H1 (cell line): ENCODE measurements at regions not wholly inside any gene's neighbourhood (a gene's known extent, or its start where the extent isn't known, plus 50 kb on each side); places are given as distances from the start of the nearest gene placed in this dataset.

ENCODE experiments used
- CTCF ChIA-PET: fragments of 300-600 bp; sonication (Branson Sonifier 250); formaldehyde crosslinking; loops from one replicate; lab custom pipeline; 2021; ENCODE audit not compliant: partially characterized antibody; lab: Charles Lee
- POLR2A ChIA-PET: fragments of 300-600 bp; sonication (Branson Sonifier 250); formaldehyde crosslinking; loops from one replicate; lab custom pipeline; 2021; ENCODE audit warnings: inconsistent platforms; ENCODE audit not compliant: partially characterized antibody; lab: Charles Lee
- DNase-seq, 2 experiments: peaks; one replicate each; pipeline versions ENCODE4 v3.0.0 to v3.0.0-alpha.2; 2010 to 2022; ENCODE audit warnings: low spot score in 2 of 2, low read depth in 1 of 2, mixed read lengths in 1 of 2
- FAIRE-seq: peaks from 2 replicates; lab custom pipeline; 2011; peaks lifted over from hg19 to GRCh38; lab: Jason Lieb, UNC
- H2AFZ ChIP-seq: 2 replicates; pipeline ENCODE4 v1.8.1; 2012; ENCODE audit warnings: low read length, inconsistent platforms
- H2AK5ac ChIP-seq: 2 replicates; pipeline ENCODE4 v1.6.1; 2013; ENCODE audit warnings: low read depth, low read length
- H2BK120ac ChIP-seq: replicated peaks from 2 replicates; pipeline ENCODE3; 2013; ENCODE audit warnings: low read depth, low read length, inconsistent platforms
- H2BK12ac ChIP-seq: 2 replicates; pipeline ENCODE4 v1.6.1; 2013; ENCODE audit warnings: low read depth, low read length
- H2BK15ac ChIP-seq: 2 replicates; pipeline ENCODE4 v1.6.1; 2013; ENCODE audit warnings: low read length
- H2BK20ac ChIP-seq: 2 replicates; pipeline ENCODE4 v1.6.1; 2013; ENCODE audit warnings: low read length
- H2BK5ac ChIP-seq: 2 replicates; pipeline ENCODE4 v1.6.1; 2013; ENCODE audit warnings: low read depth, low read length
- H3K14ac ChIP-seq: 2 replicates; pipeline ENCODE4 v1.6.1; 2013; ENCODE audit warnings: inconsistent platforms; ENCODE audit not compliant: insufficient read length
- H3K18ac ChIP-seq: 2 replicates; pipeline ENCODE4 v1.6.1; 2013; ENCODE audit warnings: low read length; ENCODE audit errors: extremely low read depth
- H3K23ac ChIP-seq: 2 replicates; pipeline ENCODE4 v1.6.1; 2013; ENCODE audit warnings: inconsistent platforms; ENCODE audit not compliant: insufficient read length
- H3K23me2 ChIP-seq: 2 replicates; pipeline ENCODE4 v1.6.1; 2013; ENCODE audit warnings: low read depth, low read length
- H3K27ac ChIP-seq: 2 replicates; pipeline ENCODE4 v1.6.1; 2011; ENCODE audit warnings: low read depth, low read length, inconsistent platforms
- H3K27me3 ChIP-seq, 4 experiments: replicated peaks in 1 of 4; 1 replicate in 1 of 4; 2 replicates in 3 of 4; pipeline versions ENCODE4 v1.6.1 to v1.8.1; 2011 to 2013; ENCODE audit warnings: low read length in 3 of 4, mild to moderate bottlenecking in 3 of 4, inconsistent platforms in 2 of 4, mixed read lengths in 2 of 4, moderate library complexity in 1 of 4; ENCODE audit not compliant: control insufficient read depth in 3 of 4, insufficient read depth in 3 of 4; ENCODE audit errors: extremely low read depth in 1 of 4
- H3K36me3 ChIP-seq, 4 experiments: 2 replicates each; pipeline versions ENCODE4 v1.6.1 to v1.8.1; 2011 to 2013; ENCODE audit warnings: mild to moderate bottlenecking in 4 of 4, low read length in 3 of 4, moderate library complexity in 2 of 4, control low read depth in 1 of 4, inconsistent platforms in 1 of 4; ENCODE audit not compliant: insufficient read depth in 4 of 4, control insufficient read depth in 2 of 4
- H3K4ac ChIP-seq: replicated peaks from 2 replicates; pipeline ENCODE3; 2013; ENCODE audit warnings: low read length, low read depth, mixed read lengths, inconsistent platforms; ENCODE audit not compliant: insufficient read length
- H3K4me1 ChIP-seq, 4 experiments: replicated peaks in 1 of 4; 1 replicate in 1 of 4; 2 replicates in 3 of 4; pipeline versions ENCODE4 v1.6.1 to v1.8.1; 2011 to 2013; ENCODE audit warnings: low read length in 3 of 4, inconsistent platforms in 2 of 4, mixed read lengths in 1 of 4; ENCODE audit not compliant: insufficient read depth in 4 of 4, control insufficient read depth in 3 of 4
- H3K4me2 ChIP-seq, 2 experiments: 2 replicates each; pipeline versions ENCODE4 v1.6.1 to v1.8.1; 2011 to 2013; ENCODE audit warnings: low read depth in 2 of 2, low read length in 2 of 2, control low read depth in 1 of 2, inconsistent platforms in 1 of 2, mild to moderate bottlenecking in 1 of 2; ENCODE audit not compliant: insufficient read depth in 1 of 2
- H3K4me3 ChIP-seq, 4 experiments: fragments of 200-600, 300-600 bp in 1 of 4; sonication (generic), shearing (Covaris generic), sonication (Bioruptor Twin) in 1 of 4; 2 replicates each; pipeline versions ENCODE4 v1.5.1 to v1.8.1; 2011 to 2016; ENCODE audit warnings: low read length in 4 of 4, low read depth in 3 of 4, control low read depth in 2 of 4, inconsistent platforms in 2 of 4, mild to moderate bottlenecking in 2 of 4, mixed read lengths in 1 of 4, moderate library complexity in 1 of 4; ENCODE audit not compliant: insufficient read depth in 2 of 4; ENCODE audit errors: extremely low read depth in 1 of 4
- H3K56ac ChIP-seq: replicated peaks from 2 replicates; pipeline ENCODE3; 2013; ENCODE audit warnings: low read depth, mild to moderate bottlenecking, mixed read lengths, low read length, inconsistent platforms; ENCODE audit not compliant: insufficient read length
- H3K79me1 ChIP-seq: 2 replicates; pipeline ENCODE4 v1.6.1; 2013; ENCODE audit warnings: low read depth, low read length, control low read depth
- H3K79me2 ChIP-seq, 2 experiments: 2 replicates each; pipeline versions ENCODE4 v1.6.1 to v1.8.1; 2012 to 2013; ENCODE audit warnings: low read length in 2 of 2, mild to moderate bottlenecking in 2 of 2, inconsistent platforms in 1 of 2; ENCODE audit not compliant: insufficient read depth in 2 of 2, control insufficient read depth in 1 of 2
- H3K9ac ChIP-seq, 4 experiments: replicated peaks in 1 of 4; 1 replicate in 1 of 4; 2 replicates in 3 of 4; pipeline versions ENCODE4 v1.6.1 to v1.8.1; 2011 to 2013; ENCODE audit warnings: low read depth in 3 of 4, low read length in 3 of 4, control low read depth in 2 of 4, mild to moderate bottlenecking in 2 of 4, moderate library complexity in 2 of 4, inconsistent platforms in 1 of 4; ENCODE audit errors: extremely low read depth in 1 of 4
- H3K9me3 ChIP-seq, 2 experiments: 2 replicates each; pipeline versions ENCODE4 v1.6.1 to v1.8.1; 2012 to 2013; ENCODE audit warnings: mild to moderate bottlenecking in 2 of 2, moderate library complexity in 2 of 2, control low read depth in 1 of 2, inconsistent platforms in 1 of 2, low read depth in 1 of 2, low read length in 1 of 2, mixed read lengths in 1 of 2; ENCODE audit not compliant: insufficient read depth in 2 of 2
- H4K20me1 ChIP-seq, 2 experiments: replicated peaks in 1 of 2; 2 replicates each; pipeline versions ENCODE3 to v1.8.1; 2011 to 2013; ENCODE audit warnings: inconsistent platforms in 2 of 2, low read length in 2 of 2, mild to moderate bottlenecking in 1 of 2; ENCODE audit not compliant: insufficient read depth in 2 of 2, control insufficient read depth in 1 of 2
- H4K5ac ChIP-seq: 2 replicates; pipeline ENCODE4 v1.6.1; 2013; ENCODE audit warnings: low read length, low read depth, mixed read lengths, inconsistent platforms; ENCODE audit not compliant: insufficient read length
- H4K8ac ChIP-seq: 2 replicates; pipeline ENCODE4 v1.8.0; 2013; ENCODE audit warnings: mild to moderate bottlenecking, moderate library complexity, low read length, inconsistent platforms; ENCODE audit not compliant: insufficient read depth; ENCODE audit errors: extremely low read depth
- H4K91ac ChIP-seq: replicated peaks from 2 replicates; pipeline ENCODE3; 2013; ENCODE audit warnings: low read length, mixed read lengths, inconsistent platforms; ENCODE audit not compliant: insufficient read length
- CREB1 ChIP-seq: IDR thresholded peaks from 2 replicates; pipeline ENCODE4 v1.6.1; 2012; ENCODE audit warnings: inconsistent platforms
- CTBP2 ChIP-seq: IDR thresholded peaks from 2 replicates; pipeline ENCODE4 v1.7.0; 2011; ENCODE audit warnings: borderline replicate concordance, mild to moderate bottlenecking, moderate library complexity, mixed read lengths, low read length; ENCODE audit not compliant: insufficient read depth, insufficient read length
- CTCF ChIP-seq, 3 experiments: IDR thresholded peaks; 1 replicate in 2 of 3; 2 replicates in 1 of 3; pipeline versions ENCODE4 v1.5.1 to v1.6.1; 2011; ENCODE audit warnings: low read length in 3 of 3, mild to moderate bottlenecking in 3 of 3, inconsistent platforms in 2 of 3, low read depth in 1 of 3, moderate library complexity in 1 of 3; ENCODE audit not compliant: insufficient read depth in 1 of 3; ENCODE audit errors: control extremely low read depth in 1 of 3
- HDAC2 ChIP-seq, 2 experiments: fragments of 300-600 bp in 1 of 2; sonication (generic) in 1 of 2; IDR thresholded peaks; 2 replicates each; pipeline ENCODE4 v1.6.1; 2011 to 2012; ENCODE audit warnings: low read depth in 2 of 2, low read length in 2 of 2, mild to moderate bottlenecking in 2 of 2, moderate library complexity in 2 of 2, borderline replicate concordance in 1 of 2, inconsistent platforms in 1 of 2
- POLR2A ChIP-seq, 2 experiments: IDR thresholded peaks; 1 replicate in 1 of 2; 2 replicates in 1 of 2; pipeline ENCODE4 v1.6.1; 2011; ENCODE audit warnings: low read depth in 2 of 2, low read length in 2 of 2, mild to moderate bottlenecking in 2 of 2; ENCODE audit errors: control extremely low read depth in 1 of 2
- RAD21 ChIP-seq, 2 experiments: IDR thresholded peaks in 1 of 2; conservative IDR thresholded peaks in 1 of 2; 2 replicates each; pipeline ENCODE4 v1.6.1; 2011; ENCODE audit warnings: low read depth in 2 of 2, low read length in 2 of 2, improper control_type of control experiment in 1 of 2, inconsistent platforms in 1 of 2, mild to moderate bottlenecking in 1 of 2, moderate library complexity in 1 of 2
- RBBP5 ChIP-seq: IDR thresholded peaks from 2 replicates; pipeline ENCODE4 v1.7.1; 2012; ENCODE audit warnings: low read depth, mild to moderate bottlenecking, inconsistent platforms, low read length, moderate library complexity, borderline replicate concordance
- RFX5 ChIP-seq: IDR thresholded peaks from 2 replicates; pipeline ENCODE4 v1.6.1; 2011; ENCODE audit warnings: low read depth, low read length, improper control_type of control experiment, borderline replicate concordance
- RXRA ChIP-seq: IDR thresholded peaks from 2 replicates; pipeline ENCODE4 v1.6.1; 2011; ENCODE audit warnings: low read depth, mild to moderate bottlenecking, low read length, moderate library complexity; ENCODE audit not compliant: insufficient read depth
- SIN3A ChIP-seq, 2 experiments: IDR thresholded peaks in 1 of 2; conservative IDR thresholded peaks in 1 of 2; 2 replicates each; pipeline ENCODE4 v1.6.1; 2011 to 2012; ENCODE audit warnings: low read length in 2 of 2, improper control_type of control experiment in 1 of 2, low read depth in 1 of 2, mild to moderate bottlenecking in 1 of 2
- SIX5 ChIP-seq: IDR thresholded peaks from 2 replicates; pipeline ENCODE4 v1.6.1; 2011; ENCODE audit warnings: mild to moderate bottlenecking, low read depth, low read length
- TCF12 ChIP-seq: IDR thresholded peaks from 2 replicates; pipeline ENCODE4 v1.6.1; 2011; ENCODE audit warnings: low read depth, mild to moderate bottlenecking, low read length
- WGBS, 2 experiments: shearing (Covaris generic) in 1 of 2; methylation state at CpG; one replicate each; pipeline versions ENCODE4 v1.1.6 to v1.1.7; 2013 to 2015; ENCODE audit warnings: low lambda C conversion rate in 2 of 2, mixed read lengths in 2 of 2, inconsistent platforms in 1 of 2, low coverage in 1 of 2, missing lambda C conversion rate in 1 of 2; ENCODE audit not compliant: insufficient replicate concordance in 2 of 2, insufficient coverage in 1 of 2, insufficient read length in 1 of 2; ENCODE audit errors: extremely low coverage in 1 of 2, missing lambda C conversion rate in 1 of 2; 5-methylcytosine and 5-hydroxymethylcytosine counted together

- no peaks in the 10 kb centered on the region for H3K36me3 ChIP-seq
- H4K91ac ChIP-seq: no peak overlapping the region
- H3K27ac ChIP-seq: no peak overlapping the region
- 96% methylated on average over 4 of the region's 4 CpGs; no CpG with 5 or more reads in 1 of the 2 experiments for WGBS, 2 experiments
- H3K9me3 ChIP-seq: no peaks in the 10 kb centered on the region
- no peak overlapping the region for H2AFZ ChIP-seq
- no peak overlapping the region for H3K14ac ChIP-seq
- ChIA-PET POLR2A (no interaction called here), CTCF (no interaction called here)
- FAIRE-seq: no peak
- no peaks in the 10 kb centered on the region for H3K4me1 ChIP-seq
- H2BK12ac ChIP-seq: no peak overlapping the region
- no peak overlapping the region for H2BK20ac ChIP-seq
- 0 out of 2 replicates have a peak overlapping the region, but pooled peaks have one; percentile 65 for H2AK5ac ChIP-seq
- no peak overlapping the region for H2BK15ac ChIP-seq
- no peaks in the 10 kb centered on the region for H3K27me3 ChIP-seq
- H4K20me1 ChIP-seq: no peaks in the 10 kb centered on the region
- no peaks in the 10 kb centered on the region for H3K79me1 ChIP-seq
- H2BK5ac ChIP-seq: no peak overlapping the region
- H3K4ac ChIP-seq: no peak overlapping the region
- H3K4me3 ChIP-seq: no peak overlapping the region
- DNase-seq: no peak
- no peak overlapping the region for H2BK120ac ChIP-seq
- H3K79me2 ChIP-seq: no peaks in the 10 kb centered on the region
- no peak overlapping the region for H3K4me2 ChIP-seq
- no peak overlapping the region for H3K18ac ChIP-seq
- no peak overlapping the region for H3K56ac ChIP-seq
- H4K5ac ChIP-seq: no peak overlapping the region
- no peak overlapping the region for H3K9ac ChIP-seq
- no peaks in the 10 kb centered on the region; the same call in 1 of the 2 replicates for H3K23me2 ChIP-seq
- no peak overlapping the region for H3K23ac ChIP-seq
- no peak overlapping the region for H4K8ac ChIP-seq
- TF ChIP-seq TCF12: no peak
- TF ChIP-seq RBBP5: no peak
- no peak for TF ChIP-seq POLR2A (IDR thresholded peaks at IDR 0.05; ENCODE audit: control extremely low read depth in 1 of 2, low read depth in 2 of 2, low read length in 2 of 2)
- TF ChIP-seq SIN3A (conservative IDR thresholded peaks at IDR 0.05 in 1 of 2, IDR thresholded peaks at IDR 0.05 in 1 of 2; ENCODE audit: low read depth in 1 of 2, low read length in 2 of 2): no peak
- TF ChIP-seq RFX5: no peak
- no peak for TF ChIP-seq CTBP2
- TF ChIP-seq SIX5: no peak
- TF ChIP-seq RXRA: no peak
- TF ChIP-seq CREB1: no peak
- no peak for TF ChIP-seq HDAC2 (IDR thresholded peaks at IDR 0.05; ENCODE audit: borderline replicate concordance in 1 of 2, low read depth in 2 of 2, low read length in 2 of 2)
- no peak for TF ChIP-seq CTCF (IDR thresholded peaks at IDR 0.05; ENCODE audit: control extremely low read depth in 1 of 3, insufficient read depth in 1 of 3, low read depth in 1 of 3, low read length in 3 of 3)
- no peak for TF ChIP-seq RAD21 (IDR thresholded peaks at IDR 0.05 in 1 of 2, conservative IDR thresholded peaks at IDR 0.05 in 1 of 2; ENCODE audit: low read depth in 2 of 2, low read length in 2 of 2)
These were observed 177.2 kb upstream of the PRICKLE1 start for GRCh38 chr12:42766754-42767153.
